SK-N-SH treated with all-trans-retinoic acid at 6 μM for 48 hours (cell line): ENCODE measurements at regions not wholly inside any gene's neighbourhood (a gene's known extent, or its start where the extent isn't known, plus 50 kb on each side); places are given as distances from the start of the nearest gene placed in this dataset.

Experiments used
- ATAC-seq: fragments of 200-7000 bp; cut with Tn5 transposase; 3 replicates; pipeline ENCODE4 v1.9.1; 2020; ENCODE audit warnings: mild to moderate bottlenecking, moderate library complexity
- ARNTL ChIP-seq: fragments of 450-650 bp; formaldehyde crosslinking; IDR thresholded peaks from 2 replicates; pipeline ENCODE4 v1.5.0; 2020; ENCODE audit warnings: low read depth, mild to moderate bottlenecking, moderate library complexity, borderline replicate concordance
- BACH2 ChIP-seq: fragments of 250-450 bp; sonication (Bioruptor Pico); IDR thresholded peaks from 2 replicates; pipeline ENCODE4 v1.9.0; 2021; ENCODE audit warnings: mild to moderate bottlenecking, borderline replicate concordance
- ESRRG ChIP-seq: fragments of 250-450 bp; sonication (Bioruptor Pico); IDR thresholded peaks from 2 replicates; pipeline ENCODE4 v1.6.1; 2021; ENCODE audit warnings: mild to moderate bottlenecking
- GLIS3 ChIP-seq: fragments of 250-450 bp; sonication (Bioruptor Pico); IDR thresholded peaks from 2 replicates; pipeline ENCODE4 v1.5.0; 2020; ENCODE audit warnings: mild to moderate bottlenecking, moderate library complexity
- ISL1 ChIP-seq: fragments of 250-450 bp; sonication (Bioruptor Pico); IDR thresholded peaks from 2 replicates; pipeline ENCODE4 v2.1.2; 2022; ENCODE audit warnings: mild to moderate bottlenecking, moderate library complexity
- OSR1 ChIP-seq: fragments of 250-450 bp; sonication (Bioruptor Pico); IDR thresholded peaks from 2 replicates; pipeline ENCODE4 v1.8.0; 2022; ENCODE audit warnings: moderate library complexity, mild to moderate bottlenecking, inconsistent platforms
- PPARA ChIP-seq: fragments of 250-450 bp; sonication (Bioruptor Pico); IDR thresholded peaks from 2 replicates; pipeline ENCODE4 v1.5.0; 2020; ENCODE audit warnings: mild to moderate bottlenecking, borderline replicate concordance
- RARB ChIP-seq: fragments of 250-450 bp; sonication (Bioruptor Pico); IDR thresholded peaks from 2 replicates; pipeline ENCODE4 v1.8.0; 2021; ENCODE audit warnings: mild to moderate bottlenecking, moderate library complexity
- SNAI2 ChIP-seq: fragments of 250-450 bp; sonication (Bioruptor Pico); IDR thresholded peaks from 2 replicates; pipeline ENCODE4 v1.5.0; 2020; ENCODE audit warnings: mild to moderate bottlenecking, moderate library complexity
- TCF4 ChIP-seq: fragments of 250-450 bp; sonication (Bioruptor Pico); IDR thresholded peaks from 2 replicates; pipeline ENCODE4 v1.8.0; 2021; ENCODE audit warnings: mild to moderate bottlenecking, moderate library complexity, borderline replicate concordance
- TOX ChIP-seq: fragments of 250-450 bp; sonication (Bioruptor Pico); IDR thresholded peaks from 2 replicates; pipeline ENCODE4 v1.8.0; 2021; ENCODE audit warnings: mild to moderate bottlenecking, moderate library complexity, borderline replicate concordance
- ZC3H10 ChIP-seq: fragments of 250-450 bp; sonication (Bioruptor Pico); IDR thresholded peaks from 2 replicates; pipeline ENCODE4 v1.5.1; 2021; ENCODE audit warnings: mild to moderate bottlenecking, moderate library complexity
- ZFP3 ChIP-seq: fragments of 250-450 bp; sonication (Bioruptor Pico); IDR thresholded peaks from 2 replicates; pipeline ENCODE4 v1.5.0; 2020; ENCODE audit warnings: mild to moderate bottlenecking, moderate library complexity
- ZFP30 ChIP-seq: fragments of 450-650 bp; formaldehyde crosslinking; IDR thresholded peaks from 2 replicates; pipeline ENCODE4 v1.5.0; 2022; ENCODE audit warnings: mild to moderate bottlenecking, moderate library complexity
- ZNF565 ChIP-seq: fragments of 450-650 bp; formaldehyde crosslinking; conservative IDR thresholded peaks from 2 replicates; pipeline ENCODE4 v1.5.0; 2020; ENCODE audit warnings: low read depth, mild to moderate bottlenecking, moderate library complexity
- ZNF8 ChIP-seq: fragments of 450-650 bp; formaldehyde crosslinking; IDR thresholded peaks from 2 replicates; pipeline ENCODE4 v1.5.0; 2020; ENCODE audit warnings: mild to moderate bottlenecking, moderate library complexity
- TF ChIP-seq, protein P1 (sequence below): fragments of 250-450 bp; sonication (Bioruptor Pico); IDR thresholded peaks from 2 replicates; pipeline ENCODE4 v1.5.1; 2020; ENCODE audit warnings: low read depth, mild to moderate bottlenecking, moderate library complexity
- TF ChIP-seq, protein P2 (sequence below): fragments of 250-450 bp; sonication (Bioruptor Pico); IDR thresholded peaks from 2 replicates; pipeline ENCODE4 v1.8.0; 2020; ENCODE audit warnings: mild to moderate bottlenecking, moderate library complexity, borderline replicate concordance
- TF ChIP-seq, protein P3 (sequence below): fragments of 250-450 bp; sonication (Bioruptor Pico); IDR thresholded peaks from 2 replicates; pipeline ENCODE4 v1.5.0; 2020; ENCODE audit warnings: mild to moderate bottlenecking, moderate library complexity
- TF ChIP-seq, protein P4 (sequence below): fragments of 250-450 bp; sonication (Bioruptor Pico); IDR thresholded peaks from 2 replicates; pipeline ENCODE4 v1.5.1; 2021; ENCODE audit warnings: mild to moderate bottlenecking, moderate library complexity

DNA sequence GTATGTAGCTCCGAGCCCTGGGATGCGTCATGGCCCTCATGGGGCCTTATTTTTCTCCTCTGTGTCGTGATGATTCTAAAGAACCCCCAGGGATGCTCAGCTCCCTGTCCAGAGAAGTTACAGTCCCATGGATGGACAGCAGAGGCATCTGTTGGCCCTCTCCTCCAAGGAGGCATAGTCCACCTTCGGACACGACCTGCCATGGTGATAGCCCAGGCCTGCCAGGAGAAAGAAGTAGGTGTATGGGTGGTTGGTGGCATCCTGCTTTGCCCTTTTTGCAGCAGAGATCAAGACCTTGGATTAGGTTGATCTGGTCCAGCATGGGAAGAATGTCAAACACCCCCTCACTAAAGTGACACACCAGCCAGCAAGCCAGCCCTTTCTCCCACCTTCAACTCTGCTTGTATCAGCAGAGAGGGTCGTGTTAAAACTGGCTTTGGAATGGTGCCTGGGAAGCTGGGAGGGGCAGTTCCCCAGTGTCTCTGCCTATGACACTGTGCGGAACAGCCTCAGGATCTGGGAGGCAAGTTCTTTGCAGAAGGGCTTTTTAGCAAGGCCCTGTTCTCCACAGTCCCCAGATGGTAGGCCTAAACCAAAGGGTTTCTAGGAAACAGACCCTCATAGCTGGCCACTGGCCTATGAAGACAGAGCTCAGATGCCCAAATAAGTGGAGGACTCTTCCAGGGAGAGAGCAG, 259.9 kb upstream of the RPL38 start:
- no peak for ATAC-seq
- TF ChIP-seq ZFP30 (CRISPR knock-in tag): no peak
- no peak for TF ChIP-seq ZNF565 (CRISPR knock-in tag)
- TF ChIP-seq, protein P1, sequence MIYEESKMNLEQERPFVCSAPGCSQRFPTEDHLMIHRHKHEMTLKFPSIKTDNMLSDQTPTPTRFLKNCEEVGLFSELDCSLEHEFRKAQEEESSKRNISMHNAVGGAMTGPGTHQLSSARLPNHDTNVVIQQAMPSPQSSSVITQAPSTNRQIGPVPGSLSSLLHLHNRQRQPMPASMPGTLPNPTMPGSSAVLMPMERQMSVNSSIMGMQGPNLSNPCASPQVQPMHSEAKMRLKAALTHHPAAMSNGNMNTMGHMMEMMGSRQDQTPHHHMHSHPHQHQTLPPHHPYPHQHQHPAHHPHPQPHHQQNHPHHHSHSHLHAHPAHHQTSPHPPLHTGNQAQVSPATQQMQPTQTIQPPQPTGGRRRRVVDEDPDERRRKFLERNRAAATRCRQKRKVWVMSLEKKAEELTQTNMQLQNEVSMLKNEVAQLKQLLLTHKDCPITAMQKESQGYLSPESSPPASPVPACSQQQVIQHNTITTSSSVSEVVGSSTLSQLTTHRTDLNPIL: no peak
- no peak for TF ChIP-seq OSR1
- TF ChIP-seq, protein P2, sequence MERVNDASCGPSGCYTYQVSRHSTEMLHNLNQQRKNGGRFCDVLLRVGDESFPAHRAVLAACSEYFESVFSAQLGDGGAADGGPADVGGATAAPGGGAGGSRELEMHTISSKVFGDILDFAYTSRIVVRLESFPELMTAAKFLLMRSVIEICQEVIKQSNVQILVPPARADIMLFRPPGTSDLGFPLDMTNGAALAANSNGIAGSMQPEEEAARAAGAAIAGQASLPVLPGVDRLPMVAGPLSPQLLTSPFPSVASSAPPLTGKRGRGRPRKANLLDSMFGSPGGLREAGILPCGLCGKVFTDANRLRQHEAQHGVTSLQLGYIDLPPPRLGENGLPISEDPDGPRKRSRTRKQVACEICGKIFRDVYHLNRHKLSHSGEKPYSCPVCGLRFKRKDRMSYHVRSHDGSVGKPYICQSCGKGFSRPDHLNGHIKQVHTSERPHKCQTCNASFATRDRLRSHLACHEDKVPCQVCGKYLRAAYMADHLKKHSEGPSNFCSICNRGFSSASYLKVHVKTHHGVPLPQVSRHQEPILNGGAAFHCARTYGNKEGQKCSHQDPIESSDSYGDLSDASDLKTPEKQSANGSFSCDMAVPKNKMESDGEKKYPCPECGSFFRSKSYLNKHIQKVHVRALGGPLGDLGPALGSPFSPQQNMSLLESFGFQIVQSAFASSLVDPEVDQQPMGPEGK: no peak
- TF ChIP-seq GLIS3 (CRISPR knock-in tag): no peak
- no peak for TF ChIP-seq BACH2
- TF ChIP-seq PPARA (CRISPR knock-in tag): no peak
- no peak for TF ChIP-seq ESRRG
- no peak for TF ChIP-seq ISL1 (CRISPR knock-in tag)
- no peak for TF ChIP-seq ZFP3
- TF ChIP-seq, protein P3, sequence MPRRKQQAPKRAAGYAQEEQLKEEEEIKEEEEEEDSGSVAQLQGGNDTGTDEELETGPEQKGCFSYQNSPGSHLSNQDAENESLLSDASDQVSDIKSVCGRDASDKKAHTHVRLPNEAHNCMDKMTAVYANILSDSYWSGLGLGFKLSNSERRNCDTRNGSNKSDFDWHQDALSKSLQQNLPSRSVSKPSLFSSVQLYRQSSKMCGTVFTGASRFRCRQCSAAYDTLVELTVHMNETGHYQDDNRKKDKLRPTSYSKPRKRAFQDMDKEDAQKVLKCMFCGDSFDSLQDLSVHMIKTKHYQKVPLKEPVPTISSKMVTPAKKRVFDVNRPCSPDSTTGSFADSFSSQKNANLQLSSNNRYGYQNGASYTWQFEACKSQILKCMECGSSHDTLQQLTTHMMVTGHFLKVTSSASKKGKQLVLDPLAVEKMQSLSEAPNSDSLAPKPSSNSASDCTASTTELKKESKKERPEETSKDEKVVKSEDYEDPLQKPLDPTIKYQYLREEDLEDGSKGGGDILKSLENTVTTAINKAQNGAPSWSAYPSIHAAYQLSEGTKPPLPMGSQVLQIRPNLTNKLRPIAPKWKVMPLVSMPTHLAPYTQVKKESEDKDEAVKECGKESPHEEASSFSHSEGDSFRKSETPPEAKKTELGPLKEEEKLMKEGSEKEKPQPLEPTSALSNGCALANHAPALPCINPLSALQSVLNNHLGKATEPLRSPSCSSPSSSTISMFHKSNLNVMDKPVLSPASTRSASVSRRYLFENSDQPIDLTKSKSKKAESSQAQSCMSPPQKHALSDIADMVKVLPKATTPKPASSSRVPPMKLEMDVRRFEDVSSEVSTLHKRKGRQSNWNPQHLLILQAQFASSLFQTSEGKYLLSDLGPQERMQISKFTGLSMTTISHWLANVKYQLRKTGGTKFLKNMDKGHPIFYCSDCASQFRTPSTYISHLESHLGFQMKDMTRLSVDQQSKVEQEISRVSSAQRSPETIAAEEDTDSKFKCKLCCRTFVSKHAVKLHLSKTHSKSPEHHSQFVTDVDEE (CRISPR knock-in tag): no peak
- no peak for TF ChIP-seq ZC3H10 (CRISPR knock-in tag)
- TF ChIP-seq ARNTL (CRISPR knock-in tag): no peak

DNA sequence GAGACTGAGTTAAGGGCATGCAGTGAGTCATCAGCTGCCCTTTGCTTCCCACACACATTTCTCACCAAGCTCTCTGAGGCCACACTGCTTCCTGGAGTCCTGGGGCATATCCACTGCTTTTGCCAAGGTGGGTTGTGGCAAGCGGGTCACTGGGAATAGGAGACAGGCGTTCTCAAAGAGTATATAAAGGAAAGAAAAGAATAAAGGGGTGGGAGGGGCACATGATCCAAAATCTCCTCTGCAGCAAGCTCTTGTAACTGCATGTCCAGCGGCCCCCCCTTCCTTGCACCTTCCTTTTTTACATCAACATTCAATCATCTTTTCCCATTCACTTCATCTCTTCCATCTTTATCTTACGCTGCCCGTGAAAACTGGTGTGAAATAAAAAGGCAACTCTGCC, 259.1 kb upstream of the RPL38 start:
- TF ChIP-seq TCF4 (no peak), SNAI2 (CRISPR knock-in tag) (no peak), ZC3H10 (CRISPR knock-in tag) (no peak)
- TF ChIP-seq, protein P3 (CRISPR knock-in tag): no peak
- TF ChIP-seq, protein P4, sequence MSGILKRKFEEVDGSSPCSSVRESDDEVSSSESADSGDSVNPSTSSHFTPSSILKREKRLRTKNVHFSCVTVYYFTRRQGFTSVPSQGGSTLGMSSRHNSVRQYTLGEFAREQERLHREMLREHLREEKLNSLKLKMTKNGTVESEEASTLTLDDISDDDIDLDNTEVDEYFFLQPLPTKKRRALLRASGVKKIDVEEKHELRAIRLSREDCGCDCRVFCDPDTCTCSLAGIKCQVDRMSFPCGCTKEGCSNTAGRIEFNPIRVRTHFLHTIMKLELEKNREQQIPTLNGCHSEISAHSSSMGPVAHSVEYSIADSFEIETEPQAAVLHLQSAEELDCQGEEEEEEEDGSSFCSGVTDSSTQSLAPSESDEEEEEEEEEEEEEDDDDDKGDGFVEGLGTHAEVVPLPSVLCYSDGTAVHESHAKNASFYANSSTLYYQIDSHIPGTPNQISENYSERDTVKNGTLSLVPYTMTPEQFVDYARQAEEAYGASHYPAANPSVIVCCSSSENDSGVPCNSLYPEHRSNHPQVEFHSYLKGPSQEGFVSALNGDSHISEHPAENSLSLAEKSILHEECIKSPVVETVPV (CRISPR knock-in tag): no peak
- ATAC-seq: no peak

DNA sequence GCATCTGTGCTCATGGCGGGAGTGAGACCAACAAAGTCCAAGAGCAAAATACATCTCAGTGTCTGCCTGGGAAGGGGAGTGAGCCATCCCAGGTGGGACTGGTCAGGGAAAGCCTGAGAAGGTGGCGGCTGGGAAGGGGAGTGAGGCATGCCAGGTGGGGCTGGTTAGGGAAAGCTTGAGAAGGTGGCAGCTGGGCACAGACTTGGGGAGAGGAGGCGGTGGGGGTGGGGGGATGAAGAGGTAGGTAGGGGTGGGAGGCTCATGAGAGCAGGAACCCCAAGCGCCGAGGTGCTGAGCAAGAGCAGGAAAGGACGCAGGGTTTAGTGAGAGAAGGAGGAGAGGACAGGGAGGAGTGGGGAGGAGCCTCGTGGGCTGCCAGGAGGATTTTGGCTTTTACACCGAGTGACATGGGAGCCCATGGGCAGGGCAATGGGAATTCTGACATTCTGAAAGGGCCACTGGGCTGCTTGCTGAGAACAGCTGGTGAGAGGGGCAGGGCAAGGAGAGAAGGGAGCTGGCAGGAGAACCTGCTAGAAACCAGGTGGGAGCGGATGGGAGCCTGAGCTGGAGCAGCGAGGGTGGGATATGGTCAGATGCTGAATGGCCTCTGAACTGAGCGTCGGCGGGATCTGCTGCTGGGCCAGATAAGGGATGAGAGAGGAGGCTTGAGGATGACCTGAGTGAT, 256.1 kb upstream of the RPL38 start:
- ATAC-seq: no peak
- TF ChIP-seq ARNTL (CRISPR knock-in tag) (no peak), TOX (no peak), BACH2 (no peak), SNAI2 (CRISPR knock-in tag) (no peak), ZNF565 (CRISPR knock-in tag) (no peak), ZNF8 (no peak), PPARA (CRISPR knock-in tag) (no peak), RARB (CRISPR knock-in tag) (no peak), ZFP3 (no peak), ISL1 (CRISPR knock-in tag) (no peak), TCF4 (no peak)
- TF ChIP-seq, protein P4 (CRISPR knock-in tag): no peak
